Choroid plexus epithelial cell (primary cell): ENCODE measurements at regions not wholly inside any gene's neighbourhood (a gene's known extent, or its start where the extent isn't known, plus 50 kb on each side); places are given as distances from the start of the nearest gene placed in this dataset.

Source experiments
- DNase-seq: peaks from one replicate; pipeline ENCODE4 v3.0.0-alpha.2; 2010; ENCODE audit warnings: low read depth
- H3K4me3 ChIP-seq: 2 replicates; pipeline ENCODE4 v1.5.1; 2011; ENCODE audit warnings: low read depth, mild to moderate bottlenecking, control low read depth, low read length, moderate library complexity
- CTCF ChIP-seq: conservative IDR thresholded peaks from 2 replicates; pipeline ENCODE4 v1.5.1; 2011; ENCODE audit warnings: low read depth, mild to moderate bottlenecking, control low read depth, inconsistent platforms, low read length, moderate library complexity

- no peak for DNase-seq
- TF ChIP-seq CTCF: no peak
- no peak overlapping the region for H3K4me3 ChIP-seq
These were observed 52.6 kb upstream of the RUFY1 start for GRCh38 chr5:179497636-179498340.

GRCh38 chr5:179495906-179496455, 54.4 kb upstream of the RUFY1 start:
- TF ChIP-seq CTCF: peak; percentile 17

GRCh38 chr5:179494774-179495526, 55.4 kb upstream of the RUFY1 start:
- no peak for DNase-seq
- TF ChIP-seq CTCF: no peak
- H3K4me3 ChIP-seq: no peak overlapping the region

More at GRCh38 chr5:179495906-179496455, 54.4 kb upstream of the RUFY1 start:
- H3K4me3 ChIP-seq: no peak overlapping the region
- DNase-seq: no peak

GRCh38 chr5:179488975-179489374, 61.4 kb upstream of the RUFY1 start:
- H3K4me3 ChIP-seq: no peak overlapping the region
- no peak for TF ChIP-seq CTCF
- DNase-seq: no peak

- TF ChIP-seq CTCF: no peak
- H3K4me3 ChIP-seq: no peak overlapping the region
- no peak for DNase-seq
These were observed 61.9 kb upstream of the RUFY1 start for GRCh38 chr5:179488491-179488890.

- DNase-seq: no peak
- TF ChIP-seq CTCF: no peak
- no peak overlapping the region for H3K4me3 ChIP-seq
These were observed 63.2 kb upstream of the RUFY1 start for GRCh38 chr5:179487145-179487544.

- peak; percentile 18 for DNase-seq
These were observed 63.7 kb upstream of the RUFY1 start for GRCh38 chr5:179486596-179487051.

More at GRCh38 chr5:179486596-179487051, 63.7 kb upstream of the RUFY1 start:
- no peak for TF ChIP-seq CTCF
- H3K4me3 ChIP-seq: no peak overlapping the region
